Thymus (tissue), 11 donors: ENCODE measurements at regions not wholly inside any gene's neighbourhood (a gene's known extent, or its start where the extent isn't known, plus 50 kb on each side); places are given as distances from the start of the nearest gene placed in this dataset.

Source experiments
- DNase-seq, 9 donors: peaks; one replicate each; pipeline ENCODE4 v3.0.0-alpha.2; 2013; ENCODE audit warnings: low spot score in 9 of 9, low read depth in 6 of 9, missing footprints in 1 of 9
- H3K27ac ChIP-seq, 2 donors: one replicate each; pipeline ENCODE4 v1.5.1; 2013; ENCODE audit warnings: control low read depth in 1 of 2, low read depth in 1 of 2, low read length in 1 of 2, mild to moderate bottlenecking in 1 of 2, moderate library complexity in 1 of 2
- H3K27me3 ChIP-seq, 2 donors: one replicate each; pipeline ENCODE4 v1.5.1; 2013; ENCODE audit warnings: low read length in 1 of 2; ENCODE audit not compliant: control insufficient read depth in 2 of 2, insufficient read depth in 1 of 2
- H3K36me3 ChIP-seq, 2 donors: one replicate each; pipeline ENCODE4 v1.5.1; 2013; ENCODE audit warnings: low read length in 1 of 2, mild to moderate bottlenecking in 1 of 2, moderate library complexity in 1 of 2; ENCODE audit not compliant: control insufficient read depth in 2 of 2, insufficient read depth in 2 of 2
- H3K4me1 ChIP-seq, 2 donors: one replicate each; pipeline ENCODE4 v1.5.1; 2013; ENCODE audit warnings: low read length in 2 of 2; ENCODE audit not compliant: control insufficient read depth in 2 of 2, insufficient read depth in 2 of 2
- H3K4me3 ChIP-seq, 2 donors: one replicate each; pipeline ENCODE4 v1.5.1; 2013; ENCODE audit warnings: low read length in 2 of 2, control low read depth in 1 of 2, mild to moderate bottlenecking in 1 of 2
- H3K9me3 ChIP-seq, 2 donors: one replicate each; pipeline ENCODE4 v1.5.1; 2013; ENCODE audit warnings: low read length in 1 of 2, mild to moderate bottlenecking in 1 of 2; ENCODE audit not compliant: control insufficient read depth in 2 of 2, insufficient read depth in 1 of 2
- WGBS: extraction: QIAGEN DNeasy Blood & Tissue Kit; methylation state at CpG from one replicate; pipeline ENCODE4 v1.1.7; 2013; 5-methylcytosine and 5-hydroxymethylcytosine counted together
- donor health status: healthy.

GRCh38 chr2:41483982-41484857 is 563.6 kb upstream of the PKDCC start:
- H3K4me3 ChIP-seq: no peak overlapping the region
- no peaks in the 10 kb centered on the region for H3K4me1 ChIP-seq
- no peak for DNase-seq
- H3K27me3 ChIP-seq: no peaks in the 10 kb centered on the region
- no peaks in the 10 kb centered on the region for H3K36me3 ChIP-seq
- H3K9me3 ChIP-seq: no peaks in the 10 kb centered on the region
- no peak overlapping the region for H3K27ac ChIP-seq
- WGBS: 90% methylated on average over 7 of the region's 7 CpGs

GRCh38 chr2:41484858-41485234 is 563.0 kb upstream of the PKDCC start:
- Histone ChIP-seq H3K36me3 (no peaks in the 10 kb centered on the region), H3K4me3 (no peak overlapping the region), H3K9me3 (no peaks in the 10 kb centered on the region), H3K27ac (no peak overlapping the region), H3K4me1 (no peaks in the 10 kb centered on the region), H3K27me3 (no peaks in the 10 kb centered on the region)
- DNase-seq: no peak

GRCh38 chr2:41486948-41487347 is 560.9 kb upstream of the PKDCC start:
- H3K27ac ChIP-seq: no peak overlapping the region
- H3K36me3 ChIP-seq: no peaks in the 10 kb centered on the region
- no peaks in the 10 kb centered on the region for H3K4me1 ChIP-seq
- no peaks in the 10 kb centered on the region for H3K27me3 ChIP-seq
- DNase-seq: no peak
- H3K4me3 ChIP-seq: no peak overlapping the region
- H3K9me3 ChIP-seq: no peaks in the 10 kb centered on the region

GRCh38 chr2:41488888-41489287 is 558.9 kb upstream of the PKDCC start:
- H3K27ac ChIP-seq: no peak overlapping the region
- DNase-seq: no peak
- no peaks in the 10 kb centered on the region for H3K27me3 ChIP-seq
- H3K4me1 ChIP-seq: no peaks in the 10 kb centered on the region
- H3K36me3 ChIP-seq: no peaks in the 10 kb centered on the region
- H3K4me3 ChIP-seq: no peak overlapping the region
- H3K9me3 ChIP-seq: peaks cover 0 to under 1% of the 10 kb centered on the region in 2 donors

GRCh38 chr2:41489638-41490037 is 558.2 kb upstream of the PKDCC start:
- H3K27me3 ChIP-seq: no peaks in the 10 kb centered on the region
- H3K4me3 ChIP-seq: no peak overlapping the region
- H3K27ac ChIP-seq: no peak overlapping the region
- H3K9me3 ChIP-seq: peaks cover 0 to 8% of the 10 kb centered on the region in 2 donors
- no peak for DNase-seq
- no peaks in the 10 kb centered on the region for H3K36me3 ChIP-seq
- no peaks in the 10 kb centered on the region for H3K4me1 ChIP-seq

GRCh38 chr2:41495050-41495449 is 552.8 kb upstream of the PKDCC start:
- DNase-seq: peak in 2 of 9 donors; percentile 2 to 28
- no peak overlapping the region for H3K4me3 ChIP-seq
- no peaks in the 10 kb centered on the region for H3K27me3 ChIP-seq
- H3K9me3 ChIP-seq: peaks cover 4 to 23% of the 10 kb centered on the region in 2 donors
- H3K36me3 ChIP-seq: no peaks in the 10 kb centered on the region
- H3K27ac ChIP-seq: no peak overlapping the region
- no peaks in the 10 kb centered on the region for H3K4me1 ChIP-seq
- WGBS: 87% methylated on average over 5 of the region's 5 CpGs

GRCh38 chr2:41496908-41497307 is 550.9 kb upstream of the PKDCC start:
- WGBS: over 99% methylated on average over 3 of the region's 3 CpGs
- DNase-seq: no peak

GRCh38 chr2:41498781-41499180 is 549.0 kb upstream of the PKDCC start:
- H3K4me3 ChIP-seq: no peak overlapping the region
- no peak overlapping the region for H3K27ac ChIP-seq
- H3K9me3 ChIP-seq: peaks cover 4 to 23% of the 10 kb centered on the region in 2 donors
- no peaks in the 10 kb centered on the region for H3K27me3 ChIP-seq
- DNase-seq: no peak
- H3K36me3 ChIP-seq: no peaks in the 10 kb centered on the region
- WGBS: 95% methylated on average over 3 of the region's 3 CpGs
- no peaks in the 10 kb centered on the region for H3K4me1 ChIP-seq

More at GRCh38 chr2:41496908-41497307, 550.9 kb upstream of the PKDCC start:
- no peak overlapping the region for H3K4me3 ChIP-seq
- H3K9me3 ChIP-seq: peaks cover 4 to 23% of the 10 kb centered on the region in 2 donors
- H3K27ac ChIP-seq: no peak overlapping the region
- H3K36me3 ChIP-seq: no peaks in the 10 kb centered on the region
- no peaks in the 10 kb centered on the region for H3K27me3 ChIP-seq
- H3K4me1 ChIP-seq: no peaks in the 10 kb centered on the region

- Histone ChIP-seq H3K27ac (no peak overlapping the region), H3K4me3 (no peak overlapping the region), H3K9me3 (peaks cover 0 to 6% of the 10 kb centered on the region in 2 donors), H3K27me3 (no peaks in the 10 kb centered on the region), H3K4me1 (no peaks in the 10 kb centered on the region), H3K36me3 (no peaks in the 10 kb centered on the region)
- DNase-seq: no peak
- 95% methylated on average over 2 of the region's 2 CpGs for WGBS
Measured at GRCh38 chr2:41500895-41501294, 546.9 kb upstream of the PKDCC start.
